DOHH2 (cell line): ENCODE measurements at regions not wholly inside any gene's neighbourhood (a gene's known extent, or its start where the extent isn't known, plus 50 kb on each side); places are given as distances from the start of the nearest gene placed in this dataset.

Experiments
- H3F3A ChIP-seq: fragments of 200-600 bp; sonication (generic), shearing (Covaris generic); 2 replicates; pipeline ENCODE4 v1.6.0; 2016; ENCODE audit warnings: antibody characterized with exemption, mild to moderate bottlenecking; ENCODE audit not compliant: control insufficient read depth, insufficient read depth
- H3K27ac ChIP-seq: fragments of 200-600 bp; sonication (generic); 2 replicates; pipeline ENCODE4 v1.5.1; 2014; ENCODE audit warnings: low read depth, mild to moderate bottlenecking, low read length, moderate library complexity
- H3K27me3 ChIP-seq: fragments of 200-600 bp; sonication (generic); 2 replicates; pipeline ENCODE4 v1.6.1; 2014; ENCODE audit warnings: mild to moderate bottlenecking, low read length, mixed read lengths; ENCODE audit not compliant: control insufficient read depth
- H3K36me3 ChIP-seq: fragments of 200-600 bp; sonication (generic); 2 replicates; pipeline ENCODE4 v1.6.1; 2014; ENCODE audit warnings: mild to moderate bottlenecking, low read length, moderate library complexity, mixed read lengths; ENCODE audit not compliant: control insufficient read depth
- H3K4me1 ChIP-seq: fragments of 200-600 bp; sonication (generic); 2 replicates; pipeline ENCODE4 v1.6.1; 2014; ENCODE audit warnings: mild to moderate bottlenecking, low read length, mixed read lengths; ENCODE audit not compliant: control insufficient read depth
- H3K4me2 ChIP-seq: fragments of 200-600 bp; sonication (generic); 2 replicates; pipeline ENCODE4 v1.6.0; 2014; ENCODE audit warnings: mild to moderate bottlenecking, low read length, moderate library complexity
- H3K4me3 ChIP-seq: fragments of 200-600 bp; sonication (generic); 2 replicates; pipeline ENCODE4 v1.5.1; 2014; ENCODE audit warnings: mild to moderate bottlenecking, low read length, mixed read lengths
- H3K79me2 ChIP-seq: fragments of 200-600 bp; sonication (generic); 2 replicates; pipeline ENCODE4 v1.6.1; 2014; ENCODE audit warnings: mild to moderate bottlenecking, low read length, mixed read lengths; ENCODE audit not compliant: control insufficient read depth
- H3K9me2 ChIP-seq: fragments of 200-600 bp; sonication (generic); replicated peaks from 2 replicates; pipeline ENCODE4 v1.6.1; 2014; ENCODE audit warnings: mild to moderate bottlenecking, low read length, mixed read lengths; ENCODE audit not compliant: control insufficient read depth
- H3K9me3 ChIP-seq: fragments of 200-600 bp; sonication (generic); 2 replicates; pipeline ENCODE4 v1.6.1; 2014; ENCODE audit warnings: antibody characterized with exemption, low read length, mixed read lengths; ENCODE audit not compliant: control insufficient read depth, insufficient read depth
- H4K20me1 ChIP-seq: fragments of 200-600 bp; sonication (generic); 2 replicates; pipeline ENCODE4 v1.6.0; 2014; ENCODE audit warnings: low read depth, mild to moderate bottlenecking, antibody characterized with exemption, low read length, moderate library complexity; ENCODE audit not compliant: control insufficient read depth, insufficient read depth
- EZH2phosphoT487 ChIP-seq: fragments of 200-600 bp; sonication (generic); IDR thresholded peaks from 2 replicates; pipeline ENCODE4 v1.6.1; 2017; ENCODE audit warnings: borderline replicate concordance, mild to moderate bottlenecking, antibody characterized with exemption, low read length, moderate library complexity, mixed read lengths
- TF ChIP-seq, protein P1 (sequence below): fragments of 200-600 bp; sonication (generic); IDR thresholded peaks from one replicate; pipeline ENCODE4 v1.5.1; 2014; ENCODE audit warnings: antibody characterized with exemption, mild to moderate bottlenecking, low read depth, low read length; ENCODE audit not compliant: poor library complexity, severe bottlenecking

DNA sequence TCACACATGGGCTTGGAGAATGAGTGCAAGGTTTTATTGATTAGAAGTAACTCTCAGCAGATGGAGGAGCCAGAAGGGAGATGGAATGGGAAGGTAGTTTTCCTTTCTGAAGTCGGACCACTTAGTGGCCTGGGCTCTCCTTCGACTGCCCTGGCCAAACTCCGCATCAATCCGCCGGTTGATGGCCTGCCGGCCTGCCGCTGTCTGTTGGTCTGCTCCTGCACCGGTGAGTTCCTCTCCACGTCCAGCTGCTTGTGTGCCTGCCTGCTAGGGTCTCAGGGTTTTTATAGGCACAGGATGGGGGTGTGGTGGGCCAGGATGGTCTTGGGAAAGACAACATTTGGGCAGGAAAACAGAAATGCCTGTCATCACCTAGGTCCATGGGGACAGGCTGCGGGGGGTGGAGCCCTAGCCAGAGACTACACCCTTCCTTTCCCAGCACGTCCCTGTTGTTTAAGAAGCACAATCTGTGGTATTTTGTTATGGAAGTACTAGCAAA, 837.0 kb downstream of the PDCD6IP start:
- Histone ChIP-seq H4K20me1 (no peaks in the 10 kb centered on the region), H3K9me2 (no peaks in the 10 kb centered on the region), H3K27ac (no peak overlapping the region), H3K79me2 (no peaks in the 10 kb centered on the region), H3F3A (no peaks in the 10 kb centered on the region), H3K27me3 (no peaks in the 10 kb centered on the region), H3K4me1 (no peaks in the 10 kb centered on the region), H3K9me3 (no peaks in the 10 kb centered on the region), H3K4me3 (no peak overlapping the region), H3K36me3 (no peaks in the 10 kb centered on the region), H3K4me2 (no peak overlapping the region)
- TF ChIP-seq EZH2phosphoT487: no peak
- TF ChIP-seq, protein P1, sequence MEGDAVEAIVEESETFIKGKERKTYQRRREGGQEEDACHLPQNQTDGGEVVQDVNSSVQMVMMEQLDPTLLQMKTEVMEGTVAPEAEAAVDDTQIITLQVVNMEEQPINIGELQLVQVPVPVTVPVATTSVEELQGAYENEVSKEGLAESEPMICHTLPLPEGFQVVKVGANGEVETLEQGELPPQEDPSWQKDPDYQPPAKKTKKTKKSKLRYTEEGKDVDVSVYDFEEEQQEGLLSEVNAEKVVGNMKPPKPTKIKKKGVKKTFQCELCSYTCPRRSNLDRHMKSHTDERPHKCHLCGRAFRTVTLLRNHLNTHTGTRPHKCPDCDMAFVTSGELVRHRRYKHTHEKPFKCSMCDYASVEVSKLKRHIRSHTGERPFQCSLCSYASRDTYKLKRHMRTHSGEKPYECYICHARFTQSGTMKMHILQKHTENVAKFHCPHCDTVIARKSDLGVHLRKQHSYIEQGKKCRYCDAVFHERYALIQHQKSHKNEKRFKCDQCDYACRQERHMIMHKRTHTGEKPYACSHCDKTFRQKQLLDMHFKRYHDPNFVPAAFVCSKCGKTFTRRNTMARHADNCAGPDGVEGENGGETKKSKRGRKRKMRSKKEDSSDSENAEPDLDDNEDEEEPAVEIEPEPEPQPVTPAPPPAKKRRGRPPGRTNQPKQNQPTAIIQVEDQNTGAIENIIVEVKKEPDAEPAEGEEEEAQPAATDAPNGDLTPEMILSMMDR: no peak

DNA sequence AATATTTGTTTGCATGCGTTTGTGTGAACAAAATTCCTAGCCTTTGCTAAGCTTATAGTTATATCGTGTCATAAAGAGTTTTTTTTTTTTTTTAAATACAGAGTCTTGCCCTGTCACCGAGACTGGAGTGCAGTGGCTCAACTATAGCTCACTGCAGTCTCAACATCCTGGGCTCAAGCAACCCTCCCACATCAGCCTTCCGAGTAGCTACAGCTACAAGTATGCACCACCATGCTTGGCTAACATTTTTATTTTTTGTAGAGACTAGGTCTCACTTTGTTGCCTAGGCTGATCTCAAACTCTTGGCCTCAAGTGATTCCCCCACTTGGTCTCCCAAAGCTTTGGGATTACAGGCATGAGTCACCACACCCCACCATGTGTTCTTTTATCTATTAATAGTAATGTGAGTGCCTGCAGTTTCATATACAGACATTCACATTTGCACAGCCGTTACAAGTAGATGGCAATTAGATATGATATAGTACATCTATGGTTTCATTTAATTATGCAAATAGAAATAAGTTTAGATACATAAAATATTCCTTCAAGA, 848.6 kb downstream of the PDCD6IP start:
- H3K9me2 ChIP-seq: no peaks in the 10 kb centered on the region
- no peak for TF ChIP-seq EZH2phosphoT487
- TF ChIP-seq, protein P1: no peak
- H3K36me3 ChIP-seq: no peaks in the 10 kb centered on the region
- no peaks in the 10 kb centered on the region for H3K9me3 ChIP-seq
- H3K79me2 ChIP-seq: no peaks in the 10 kb centered on the region
- H3F3A ChIP-seq: no peaks in the 10 kb centered on the region
- H3K4me2 ChIP-seq: no peak overlapping the region
- no peak overlapping the region for H3K27ac ChIP-seq
- no peak overlapping the region for H3K4me3 ChIP-seq
- H4K20me1 ChIP-seq: no peaks in the 10 kb centered on the region
- H3K27me3 ChIP-seq: no peaks in the 10 kb centered on the region
- H3K4me1 ChIP-seq: no peaks in the 10 kb centered on the region

DNA sequence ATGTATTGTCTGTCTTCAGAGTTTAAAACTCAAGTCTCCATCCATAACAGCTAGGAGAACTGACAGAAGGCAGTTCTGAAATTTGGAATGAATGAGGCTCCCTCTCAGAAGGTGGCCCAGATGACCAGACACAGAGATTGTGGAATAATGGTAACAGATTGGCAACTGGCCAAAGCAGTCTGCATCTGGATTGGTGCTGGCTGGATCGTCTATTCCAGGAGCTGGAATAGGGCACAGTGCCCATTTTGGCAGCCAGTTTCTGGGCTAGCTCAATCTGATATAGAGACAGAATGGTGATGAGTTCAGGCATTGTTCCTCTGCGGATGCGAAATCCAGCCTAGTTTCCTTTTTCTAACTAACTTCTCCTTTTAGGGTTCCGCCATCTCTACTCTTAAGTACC, 851.7 kb downstream of the PDCD6IP start:
- Histone ChIP-seq H3K27me3 (no peaks in the 10 kb centered on the region), H3K36me3 (no peaks in the 10 kb centered on the region), H3K4me3 (no peak overlapping the region), H3K9me2 (no peaks in the 10 kb centered on the region), H3K27ac (no peak overlapping the region), H4K20me1 (no peaks in the 10 kb centered on the region), H3K9me3 (no peaks in the 10 kb centered on the region), H3K4me1 (no peaks in the 10 kb centered on the region), H3K79me2 (no peaks in the 10 kb centered on the region), H3F3A (no peaks in the 10 kb centered on the region), H3K4me2 (no peak overlapping the region)
- no peak for TF ChIP-seq EZH2phosphoT487
- TF ChIP-seq, protein P1: no peak
